Neural cell (in vitro differentiated cells): ENCODE measurements at regions not wholly inside any gene's neighbourhood (a gene's known extent, or its start where the extent isn't known, plus 50 kb on each side); places are given as distances from the start of the nearest gene placed in this dataset.

Experiments
- CTCF ChIP-seq: fragments of 450-650 bp; IDR thresholded peaks from 2 replicates; pipeline ENCODE4 v1.5.1; 2014; ENCODE audit warnings: antibody characterized with exemption, mild to moderate bottlenecking, moderate library complexity; ENCODE audit not compliant: poor library complexity, severe bottlenecking
- EP300 ChIP-seq: fragments of 450-650 bp; conservative IDR thresholded peaks from 2 replicates; pipeline ENCODE4 v1.6.1; 2014; ENCODE audit warnings: antibody characterized with exemption, mild to moderate bottlenecking, moderate library complexity; ENCODE audit not compliant: poor library complexity, severe bottlenecking
- EZH2 ChIP-seq: fragments of 200-600, 300-800 bp; shearing (Covaris generic), sonication (generic); IDR thresholded peaks from 2 replicates; pipeline ENCODE4 v1.6.1; 2014; ENCODE audit warnings: antibody characterized with exemption, low read length, borderline replicate concordance, mild to moderate bottlenecking; ENCODE audit not compliant: insufficient read depth, poor library complexity, severe bottlenecking
- POLR2AphosphoS5 ChIP-seq: IDR thresholded peaks from 2 replicates; pipeline ENCODE4 v1.6.1; 2012
- RAD21 ChIP-seq: fragments of 450-650 bp; conservative IDR thresholded peaks from 2 replicates; pipeline ENCODE4 v1.6.1; 2014; ENCODE audit warnings: antibody characterized with exemption, mild to moderate bottlenecking, moderate library complexity
- REST ChIP-seq: IDR thresholded peaks from 2 replicates; pipeline ENCODE4 v1.6.1; 2012; ENCODE audit warnings: borderline replicate concordance

- no peak for TF ChIP-seq EP300
- TF ChIP-seq CTCF = no peak
- TF ChIP-seq EZH2 = no peak
- no peak for TF ChIP-seq REST
- no peak for TF ChIP-seq RAD21
- TF ChIP-seq POLR2AphosphoS5 = no peak
Observed at GRCh38 chr20:22495172-22495571, 89.2 kb downstream of the FOXA2 start.
